UCSD-AML1 (cell line): ENCODE measurements at regions not wholly inside any gene's neighbourhood (a gene's known extent, or its start where the extent isn't known, plus 50 kb on each side); places are given as distances from the start of the nearest gene placed in this dataset.

Experiments used
- DNase-seq: peaks from one replicate; lab custom pipeline; 2025; ENCODE audit not compliant: unreplicated experiment; lab: John Stamatoyannopoulos, UW

DNA sequence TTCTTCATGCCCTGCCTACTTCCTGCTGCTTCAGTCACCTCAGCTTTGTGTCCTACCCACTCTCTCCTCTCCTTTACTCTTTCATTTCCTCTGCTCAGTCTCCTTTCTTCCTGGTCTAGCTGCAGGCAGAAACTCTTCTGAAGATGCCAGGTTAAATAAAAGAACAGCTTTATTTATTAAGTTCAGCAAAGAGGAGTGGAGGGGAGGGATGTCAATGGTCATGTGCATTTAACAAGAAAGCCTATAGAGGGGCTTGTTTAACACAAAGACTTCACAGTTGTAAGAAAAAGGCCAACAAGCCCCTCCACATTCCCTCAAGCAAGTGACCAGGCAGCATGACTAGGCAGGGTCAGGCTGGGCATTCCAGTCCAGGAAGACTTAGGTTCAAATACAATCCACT, 609.2 kb downstream of the INSC start:
- no peak for DNase-seq

- no peak for DNase-seq
These were observed 609.9 kb downstream of the INSC start for GRCh38 chr11:15724601-15725000.

- no peak for DNase-seq
These were observed 610.5 kb downstream of the INSC start for GRCh38 chr11:15725246-15725645.

GRCh38 chr11:15726221-15726746, 611.6 kb downstream of the INSC start:
- no peak for DNase-seq

- no peak for DNase-seq
These were observed 612.3 kb downstream of the INSC start for GRCh38 chr11:15726893-15727519.

- DNase-seq = no peak
These were observed 612.8 kb downstream of the INSC start for GRCh38 chr11:15727520-15727914.

DNA sequence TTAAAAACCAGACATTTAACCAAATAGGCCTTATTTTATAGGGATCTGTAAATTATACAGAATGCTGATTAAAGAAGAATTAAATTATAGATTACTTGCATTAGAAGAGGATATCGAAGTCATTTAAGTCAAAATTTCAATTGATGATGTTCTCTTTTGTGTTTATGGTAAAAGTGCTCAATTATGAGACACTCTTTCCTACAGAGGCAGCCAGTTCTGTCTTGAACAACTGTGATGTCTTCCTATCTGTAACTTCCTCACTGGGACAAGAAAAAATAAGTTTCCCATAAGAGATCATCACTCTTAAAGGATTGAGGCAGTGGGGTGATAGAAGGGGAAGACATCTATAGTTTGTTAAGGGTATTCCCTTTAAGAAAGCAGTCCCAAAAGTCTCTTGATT, 613.5 kb downstream of the INSC start:
- DNase-seq = no peak

- no peak for DNase-seq
These were observed 615.7 kb downstream of the INSC start for GRCh38 chr11:15730263-15730994.

GRCh38 chr11:15730995-15731385, 616.3 kb downstream of the INSC start:
- no peak for DNase-seq

DNA sequence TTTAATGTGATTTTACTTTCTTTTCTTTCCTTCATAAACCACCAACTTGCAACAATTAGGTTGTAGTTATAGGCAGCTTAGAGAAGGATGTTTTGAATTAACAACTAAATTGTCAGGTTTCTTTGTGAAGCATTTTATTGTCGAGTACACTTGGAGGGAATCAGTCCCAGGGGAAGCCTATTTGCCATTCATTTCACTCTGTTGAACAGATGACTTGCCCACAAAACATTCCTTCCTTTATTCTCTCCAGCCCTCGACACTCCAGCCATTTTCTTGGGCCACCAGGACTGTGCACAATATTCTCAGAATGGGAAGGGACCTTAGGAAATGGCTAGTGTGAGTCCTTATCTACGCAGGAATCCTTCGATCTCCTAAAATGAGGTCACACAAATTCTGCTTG, 620.6 kb downstream of the SOX6 start:
- no peak for DNase-seq

GRCh38 chr11:15737320-15737719, 619.0 kb downstream of the SOX6 start:
- DNase-seq = no peak

- no peak for DNase-seq
These were observed 617.4 kb downstream of the SOX6 start for GRCh38 chr11:15738931-15739330.

DNA sequence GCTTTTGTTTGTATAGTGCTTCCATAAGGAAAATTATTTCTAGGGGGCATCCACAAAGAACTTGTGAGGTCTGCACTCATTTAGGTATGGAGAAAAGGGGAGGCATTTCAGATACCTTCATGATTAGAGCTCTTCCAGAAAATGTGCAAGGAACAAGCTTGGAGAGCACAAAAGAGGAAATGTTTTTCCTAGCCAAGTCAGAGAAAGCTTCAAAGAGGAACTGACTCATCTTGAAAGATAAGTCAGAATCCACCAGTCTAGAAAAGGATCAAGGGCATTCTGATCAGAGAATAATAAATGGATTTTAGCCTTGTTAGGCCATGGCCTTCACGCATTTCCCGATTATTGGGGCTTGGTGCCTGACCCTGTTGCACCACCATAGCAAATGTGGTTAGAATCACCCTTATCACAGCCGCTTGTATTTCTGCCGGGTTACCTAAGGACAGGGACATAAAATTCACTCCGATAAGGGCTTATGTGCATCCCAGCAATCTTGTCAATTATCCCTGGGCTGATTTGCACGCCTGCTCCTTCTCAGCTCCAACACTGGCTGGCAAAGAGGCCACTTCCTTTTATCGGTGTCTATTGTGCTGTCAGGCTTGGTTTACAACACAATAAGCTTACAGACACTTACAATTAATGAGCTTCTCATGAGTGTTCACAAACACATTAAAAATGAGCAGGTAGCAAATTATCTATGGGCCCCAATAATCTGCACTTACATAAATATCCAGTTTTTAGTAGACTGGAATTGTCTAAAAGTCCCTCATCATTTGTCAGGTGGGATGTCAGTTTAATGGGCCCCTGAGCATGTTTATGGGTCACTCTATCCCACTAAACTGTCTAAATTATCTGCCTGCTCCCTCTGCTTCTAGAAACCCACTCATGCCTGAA, 613.5 kb downstream of the SOX6 start:
- DNase-seq = no peak

DNA sequence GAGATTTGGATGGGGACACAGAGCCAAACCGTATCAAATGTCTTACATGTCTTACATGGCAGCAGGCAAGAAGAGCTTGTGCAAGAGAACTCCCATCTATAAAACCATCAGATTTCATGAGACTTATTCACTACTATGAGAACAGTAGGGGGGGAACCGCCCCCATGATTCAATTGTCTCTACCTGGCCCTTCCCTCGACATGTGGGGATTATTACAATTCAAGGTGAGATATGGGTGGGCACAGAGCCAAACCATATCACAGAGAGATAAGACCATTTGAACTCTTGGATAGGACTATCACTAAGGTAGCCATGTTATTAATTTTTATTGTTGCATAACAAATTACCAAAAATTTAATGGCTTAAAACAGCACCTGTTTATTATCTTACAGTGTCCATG, 611.7 kb downstream of the SOX6 start:
- no peak for DNase-seq

DNA sequence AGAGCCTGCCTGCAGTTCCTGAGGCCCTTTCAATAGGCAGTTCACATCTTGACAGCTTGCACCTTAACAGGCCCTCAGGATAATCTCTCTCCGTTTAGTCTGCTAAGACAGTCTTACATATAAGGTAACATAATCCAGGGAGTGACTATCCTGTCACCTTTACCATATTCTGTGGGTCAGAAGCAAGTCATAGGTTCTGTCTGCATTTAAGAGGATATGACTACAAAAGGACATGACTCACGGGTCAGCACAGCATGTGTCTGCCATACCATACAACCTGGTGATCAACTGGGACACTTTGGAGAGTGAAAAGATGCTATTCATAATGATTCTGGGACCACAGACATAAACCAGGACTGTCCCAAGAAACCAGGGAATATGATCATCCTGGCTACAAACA, 611.1 kb downstream of the SOX6 start:
- DNase-seq = no peak

GRCh38 chr11:15747671-15748070, 608.7 kb downstream of the SOX6 start:
- no peak for DNase-seq

DNA sequence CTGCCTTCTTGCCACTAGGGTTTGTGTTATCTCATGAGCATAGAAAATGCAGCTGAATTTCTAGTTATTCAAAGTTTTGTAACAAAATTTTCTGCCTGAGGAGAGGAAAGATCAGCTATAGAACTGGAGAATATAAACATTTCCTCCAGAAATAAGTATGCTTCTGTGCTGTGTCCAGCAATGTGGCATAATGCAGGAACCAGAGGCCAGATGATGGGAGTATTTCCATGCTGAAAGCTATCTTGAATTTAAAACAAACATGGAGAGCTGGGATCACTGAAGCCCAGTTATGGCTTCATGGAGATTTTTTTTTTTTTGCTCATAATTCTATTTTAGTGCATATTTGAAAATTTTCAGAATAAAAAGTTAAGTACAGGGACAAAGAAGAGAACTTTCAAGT, 608.2 kb downstream of the SOX6 start:
- no peak for DNase-seq

DNA sequence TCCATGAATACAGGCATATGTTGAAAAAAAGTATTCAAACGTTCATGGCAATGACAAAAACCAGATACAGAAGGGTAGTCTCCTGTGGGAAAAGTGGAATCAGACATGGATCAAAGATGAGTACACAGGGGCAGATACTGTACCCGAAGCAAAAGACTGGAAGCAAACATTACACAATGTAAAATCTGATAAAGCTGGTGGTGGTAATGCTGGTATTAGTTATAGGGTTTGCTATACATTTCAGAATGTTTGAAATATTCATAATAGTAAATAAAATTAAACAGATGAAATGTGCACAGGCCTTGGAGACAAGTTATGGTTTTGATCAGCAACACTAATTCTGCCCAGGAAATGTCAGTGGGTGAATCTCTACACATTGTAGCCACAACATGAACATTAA, 607.6 kb downstream of the SOX6 start:
- no peak for DNase-seq

- DNase-seq = no peak
These were observed 605.6 kb downstream of the SOX6 start for GRCh38 chr11:15750535-15751308.

GRCh38 chr11:15754221-15754620, 602.1 kb downstream of the SOX6 start:
- no peak for DNase-seq
